ENCODE measurements at regions not wholly inside any gene's neighbourhood (a gene's known extent, or its start where the extent isn't known, plus 50 kb on each side); places are given as distances from the start of the nearest gene placed in this dataset.
"Not testable (repeated sequence)": the region's sequence is repeated elsewhere in the genome, so short reads cannot be mapped to it uniquely, and the experiment has no call there.

- TF ChIP-seq, protein P1, sequence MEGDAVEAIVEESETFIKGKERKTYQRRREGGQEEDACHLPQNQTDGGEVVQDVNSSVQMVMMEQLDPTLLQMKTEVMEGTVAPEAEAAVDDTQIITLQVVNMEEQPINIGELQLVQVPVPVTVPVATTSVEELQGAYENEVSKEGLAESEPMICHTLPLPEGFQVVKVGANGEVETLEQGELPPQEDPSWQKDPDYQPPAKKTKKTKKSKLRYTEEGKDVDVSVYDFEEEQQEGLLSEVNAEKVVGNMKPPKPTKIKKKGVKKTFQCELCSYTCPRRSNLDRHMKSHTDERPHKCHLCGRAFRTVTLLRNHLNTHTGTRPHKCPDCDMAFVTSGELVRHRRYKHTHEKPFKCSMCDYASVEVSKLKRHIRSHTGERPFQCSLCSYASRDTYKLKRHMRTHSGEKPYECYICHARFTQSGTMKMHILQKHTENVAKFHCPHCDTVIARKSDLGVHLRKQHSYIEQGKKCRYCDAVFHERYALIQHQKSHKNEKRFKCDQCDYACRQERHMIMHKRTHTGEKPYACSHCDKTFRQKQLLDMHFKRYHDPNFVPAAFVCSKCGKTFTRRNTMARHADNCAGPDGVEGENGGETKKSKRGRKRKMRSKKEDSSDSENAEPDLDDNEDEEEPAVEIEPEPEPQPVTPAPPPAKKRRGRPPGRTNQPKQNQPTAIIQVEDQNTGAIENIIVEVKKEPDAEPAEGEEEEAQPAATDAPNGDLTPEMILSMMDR (IDR thresholded peaks at IDR 0.05): not testable (repeated sequence)
- not testable (repeated sequence) for TF ChIP-seq POLR2A (IDR thresholded peaks at IDR 0.05)
Observed at GRCh38 chr11:13614918-13615317, 53.5 kb upstream of the FAR1 start.

Measured in body of pancreas (tissue), 4 donors.